BE2C (cell line): ENCODE measurements at regions not wholly inside any gene's neighbourhood (a gene's known extent, or its start where the extent isn't known, plus 50 kb on each side); places are given as distances from the start of the nearest gene placed in this dataset.
A peak's percentile ranks its signal among the peaks of the same experiment; 100 is the strongest.

Experiments
- DNase-seq: peaks from one replicate; pipeline ENCODE4 v3.0.0-alpha.2; 2020
- H3K27me3 ChIP-seq: fragments of 250-450 bp; sonication (Bioruptor Pico); 2 replicates; pipeline ENCODE4 v1.5.1; 2020; ENCODE audit warnings: mild to moderate bottlenecking
- H3K36me3 ChIP-seq: fragments of 250-450 bp; sonication (Bioruptor Pico); 2 replicates; pipeline ENCODE4 v1.5.1; 2020; ENCODE audit warnings: mild to moderate bottlenecking
- H3K4me1 ChIP-seq: fragments of 250-450 bp; sonication (Bioruptor Pico); 2 replicates; pipeline ENCODE4 v1.5.1; 2020
- H3K4me3 ChIP-seq: 2 replicates; pipeline ENCODE4 v1.5.1; 2011; ENCODE audit warnings: low read depth, low read length
- H3K9me3 ChIP-seq: fragments of 250-450 bp; sonication (Bioruptor Pico); 2 replicates; pipeline ENCODE4 v1.5.1; 2020
- TF ChIP-seq, protein P1 (sequence below): IDR thresholded peaks from 2 replicates; pipeline ENCODE4 v1.5.1; 2012; ENCODE audit warnings: mild to moderate bottlenecking, low read depth, low read length

DNA sequence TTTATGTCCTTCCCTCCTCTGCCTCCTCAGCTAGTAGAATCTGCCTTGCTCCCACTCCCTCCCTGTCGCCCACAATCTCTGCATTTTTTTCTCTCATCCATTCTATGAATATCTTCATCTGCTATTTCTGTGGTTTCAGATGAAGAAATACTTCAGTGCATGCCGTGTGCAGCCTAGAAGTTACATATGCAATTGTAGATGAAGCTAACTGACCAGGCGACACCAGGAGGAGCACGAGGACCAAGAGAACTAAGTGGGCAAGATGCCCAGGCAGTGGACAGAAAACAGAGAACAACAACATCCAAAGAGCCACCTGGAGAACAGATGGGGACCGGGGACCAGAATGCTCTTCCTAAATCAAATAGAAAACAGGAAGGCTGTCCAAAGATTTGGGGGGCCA is 121.4 kb upstream of the ATP11B start:
- TF ChIP-seq, protein P1, sequence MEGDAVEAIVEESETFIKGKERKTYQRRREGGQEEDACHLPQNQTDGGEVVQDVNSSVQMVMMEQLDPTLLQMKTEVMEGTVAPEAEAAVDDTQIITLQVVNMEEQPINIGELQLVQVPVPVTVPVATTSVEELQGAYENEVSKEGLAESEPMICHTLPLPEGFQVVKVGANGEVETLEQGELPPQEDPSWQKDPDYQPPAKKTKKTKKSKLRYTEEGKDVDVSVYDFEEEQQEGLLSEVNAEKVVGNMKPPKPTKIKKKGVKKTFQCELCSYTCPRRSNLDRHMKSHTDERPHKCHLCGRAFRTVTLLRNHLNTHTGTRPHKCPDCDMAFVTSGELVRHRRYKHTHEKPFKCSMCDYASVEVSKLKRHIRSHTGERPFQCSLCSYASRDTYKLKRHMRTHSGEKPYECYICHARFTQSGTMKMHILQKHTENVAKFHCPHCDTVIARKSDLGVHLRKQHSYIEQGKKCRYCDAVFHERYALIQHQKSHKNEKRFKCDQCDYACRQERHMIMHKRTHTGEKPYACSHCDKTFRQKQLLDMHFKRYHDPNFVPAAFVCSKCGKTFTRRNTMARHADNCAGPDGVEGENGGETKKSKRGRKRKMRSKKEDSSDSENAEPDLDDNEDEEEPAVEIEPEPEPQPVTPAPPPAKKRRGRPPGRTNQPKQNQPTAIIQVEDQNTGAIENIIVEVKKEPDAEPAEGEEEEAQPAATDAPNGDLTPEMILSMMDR = 0 out of 2 replicates have a peak, but pooled peaks have one; percentile 4
- no peak for DNase-seq
- no peaks in the 10 kb centered on the region for H3K4me1 ChIP-seq

DNA sequence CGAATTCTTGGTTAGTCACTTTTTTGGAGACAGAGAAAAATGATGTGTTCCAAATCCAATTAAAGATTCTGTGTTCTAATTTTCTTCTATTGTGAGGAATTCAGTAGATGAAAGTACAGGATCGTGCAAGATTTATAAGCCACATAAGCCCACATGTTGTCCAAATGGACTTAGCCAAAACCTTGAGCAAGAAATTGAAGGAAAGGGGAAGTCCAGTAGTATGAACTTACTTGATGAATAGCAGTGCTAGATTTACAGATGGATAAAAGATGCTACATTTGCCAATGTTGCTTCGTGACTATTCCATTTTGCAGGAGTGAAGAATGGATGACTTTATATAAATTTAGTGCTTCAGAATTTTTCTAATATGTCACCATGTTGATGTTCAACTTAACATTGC is 120.0 kb upstream of the ATP11B start:
- TF ChIP-seq, protein P1 = no peak
- no peak for DNase-seq
- H3K9me3 ChIP-seq = no peaks in the 10 kb centered on the region
- H3K4me1 ChIP-seq = no peaks in the 10 kb centered on the region
- peaks cover 13% of the 10 kb centered on the region; the same call in 1 of the 2 replicates for H3K27me3 ChIP-seq
- H3K4me3 ChIP-seq = no peak overlapping the region
- no peaks in the 10 kb centered on the region for H3K36me3 ChIP-seq

More for the DNA sequence above, 121.4 kb upstream of the ATP11B start:
- no peaks in the 10 kb centered on the region for H3K36me3 ChIP-seq
- no peaks in the 10 kb centered on the region for H3K9me3 ChIP-seq
- peaks cover 13% of the 10 kb centered on the region; the same call in 1 of the 2 replicates for H3K27me3 ChIP-seq
- H3K4me3 ChIP-seq = no peak overlapping the region

DNA sequence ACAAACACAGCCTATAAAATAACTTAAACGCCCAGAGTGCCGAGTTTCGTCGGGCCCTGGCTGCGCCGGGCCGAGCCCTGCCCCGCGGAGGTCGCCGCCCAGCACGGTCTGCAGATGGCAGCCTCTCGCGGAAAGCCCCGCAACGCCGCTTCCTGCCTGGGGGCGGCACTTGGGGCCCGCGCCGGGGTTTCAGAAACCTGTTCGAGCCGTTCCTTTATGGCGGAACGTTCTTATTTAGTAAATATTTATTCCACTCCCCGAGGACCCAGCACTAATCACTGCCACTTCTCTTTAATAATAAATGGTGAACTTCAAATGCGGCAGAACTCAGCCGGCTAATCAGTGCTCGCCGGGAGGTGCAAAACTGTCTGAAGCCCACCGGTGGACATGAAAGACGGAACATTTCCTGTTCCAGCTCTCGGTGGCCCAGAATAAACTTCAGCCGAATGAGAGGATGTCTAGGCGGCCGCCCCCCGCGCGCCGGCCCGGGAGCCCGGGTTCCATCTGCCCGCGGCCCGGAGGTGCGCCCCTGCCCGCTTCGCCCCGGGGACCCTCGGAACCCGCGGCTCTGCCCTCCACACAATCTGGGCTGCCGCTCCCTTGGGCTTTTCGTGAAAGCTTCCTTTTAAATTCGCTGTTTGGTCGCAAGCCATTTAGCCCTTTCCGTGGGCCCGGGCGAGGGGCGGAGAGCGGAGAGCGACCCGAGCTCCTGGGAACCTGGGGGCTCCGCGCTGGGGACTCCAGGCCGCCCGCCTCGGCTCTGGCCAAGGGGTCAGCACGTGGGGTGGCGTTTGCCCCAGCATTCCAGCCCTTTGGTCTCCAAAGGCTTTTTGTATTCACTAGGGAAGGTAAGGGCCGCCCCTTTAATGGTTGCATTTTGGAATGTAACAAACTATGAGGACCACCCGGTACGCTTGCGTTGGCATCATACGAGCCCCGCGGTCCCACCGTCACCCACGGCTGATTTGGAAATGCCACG is 110.8 kb upstream of the ATP11B start:
- Histone ChIP-seq H3K27me3 (peaks cover 24% of the 10 kb centered on the region), H3K4me1 (no peaks in the 10 kb centered on the region), H3K9me3 (no peaks in the 10 kb centered on the region), H3K36me3 (no peaks in the 10 kb centered on the region), H3K4me3 (peak overlapping the region; percentile 76)
- TF ChIP-seq, protein P1 = peak; percentile 22; the same call in 1 of the 2 replicates
- DNase-seq = peak; percentile 72

DNA sequence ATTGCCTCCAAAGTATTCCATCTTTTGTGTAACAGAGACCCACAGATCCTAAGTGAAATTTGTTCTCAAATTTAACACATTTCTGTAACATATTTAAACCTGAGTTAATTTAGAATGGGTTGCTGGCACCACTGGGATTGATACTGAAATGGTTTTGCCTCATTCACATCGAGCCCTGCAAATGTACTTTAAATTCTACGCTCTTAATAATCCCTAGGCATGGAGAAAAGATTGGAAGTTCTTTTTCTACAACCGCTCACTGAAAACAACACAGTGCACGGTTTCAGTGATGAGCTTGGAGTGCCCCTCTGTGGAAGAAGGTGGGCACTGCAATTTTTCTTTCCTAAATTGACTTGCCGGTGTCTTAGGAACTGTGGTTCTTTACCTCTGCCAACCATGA is 109.9 kb upstream of the ATP11B start:
- Histone ChIP-seq H3K9me3 (no peaks in the 10 kb centered on the region), H3K4me1 (no peaks in the 10 kb centered on the region), H3K27me3 (peaks cover 33% of the 10 kb centered on the region), H3K4me3 (peak overlapping the region; percentile 76), H3K36me3 (no peaks in the 10 kb centered on the region)
- DNase-seq = peak; percentile 63
- TF ChIP-seq, protein P1 = peak; percentile 96

DNA sequence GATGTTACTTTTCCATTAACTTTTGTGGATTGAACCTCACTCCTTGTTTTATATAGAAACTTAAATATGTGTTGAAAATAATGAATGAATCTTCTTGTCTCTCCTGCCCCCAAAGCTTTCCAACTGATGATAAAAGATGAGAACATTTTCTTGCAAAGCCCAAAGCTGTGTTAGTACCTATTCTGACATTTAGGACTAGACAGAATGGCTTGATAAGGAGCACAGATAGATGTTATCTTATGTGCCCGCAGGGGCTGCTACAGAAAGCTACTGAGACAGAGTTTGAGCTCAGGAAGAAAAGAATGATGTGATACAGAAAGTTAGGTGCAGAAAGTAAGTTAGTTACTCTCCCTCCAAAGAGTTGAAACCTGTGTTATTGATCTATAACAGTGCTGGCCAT is 109.4 kb upstream of the ATP11B start:
- TF ChIP-seq, protein P1 = no peak
- no peak overlapping the region for H3K4me3 ChIP-seq
- no peak for DNase-seq
- H3K27me3 ChIP-seq = peaks cover 33% of the 10 kb centered on the region
- no peaks in the 10 kb centered on the region for H3K36me3 ChIP-seq
- H3K9me3 ChIP-seq = no peaks in the 10 kb centered on the region
- H3K4me1 ChIP-seq = no peaks in the 10 kb centered on the region
